ENCODE measurements at regions not wholly inside any gene's neighbourhood (a gene's known extent, or its start where the extent isn't known, plus 50 kb on each side); places are given as distances from the start of the nearest gene placed in this dataset.
"Not testable (repeated sequence)": the region's sequence is repeated elsewhere in the genome, so short reads cannot be mapped to it uniquely, and the experiment has no call there.

- Mint-ChIP-seq H3K9me3 (no peaks in the 10 kb centered on the region), H3K27me3 (ENCODE audit: low read depth) (no peaks in the 10 kb centered on the region), H3K36me3 (ENCODE audit: low read depth) (peaks cover 51% of the 10 kb centered on the region), H3K27ac (no peak overlapping the region), H3K4me3 (peak overlapping the region; percentile 5), H3K4me1 (ENCODE audit: low read depth) (peaks cover 52% of the 10 kb centered on the region)
- DNase-seq (ENCODE audit: low spot score): no peak
Observed at GRCh38 chr7:130948822-130949221, 214.8 kb upstream of the KLF14 start.

GRCh38 chr7:130949550-130949949 is 215.5 kb upstream of the KLF14 start:
- Mint-ChIP-seq H3K27me3 (ENCODE audit: low read depth) (no peaks in the 10 kb centered on the region), H3K36me3 (ENCODE audit: low read depth) (peaks cover 52% of the 10 kb centered on the region), H3K4me1 (ENCODE audit: low read depth) (peaks cover 55% of the 10 kb centered on the region), H3K27ac (peak overlapping the region; percentile 67), H3K9me3 (no peaks in the 10 kb centered on the region), H3K4me3 (peak overlapping the region; percentile 20)
- DNase-seq (ENCODE audit: low spot score): no peak

DNA sequence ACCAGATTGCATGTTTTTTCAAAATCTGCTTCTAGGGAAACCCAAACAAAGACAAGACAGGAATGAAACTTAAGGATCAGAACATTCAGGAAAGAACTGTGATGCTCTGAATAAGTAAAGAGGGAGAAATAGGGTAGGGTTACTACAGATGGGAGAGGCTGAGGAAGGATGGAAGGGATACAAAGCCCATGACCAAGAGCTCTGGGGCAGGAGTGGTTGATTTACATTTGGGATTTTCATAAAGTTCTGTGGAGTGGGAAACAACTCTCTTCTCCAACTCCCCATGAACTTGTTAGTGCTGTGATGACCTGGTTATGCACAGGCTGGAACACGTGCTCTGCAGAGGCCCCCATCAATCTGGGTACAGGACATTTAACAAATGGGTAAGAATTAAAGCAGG is 216.0 kb upstream of the KLF14 start:
- no peak overlapping the region for H3K4me3 Mint-ChIP-seq
- no peak for DNase-seq (ENCODE audit: low spot score)
- no peaks in the 10 kb centered on the region for H3K27me3 Mint-ChIP-seq (ENCODE audit: low read depth)
- H3K36me3 Mint-ChIP-seq (ENCODE audit: low read depth): peaks cover 52% of the 10 kb centered on the region
- H3K9me3 Mint-ChIP-seq: no peaks in the 10 kb centered on the region
- no peak overlapping the region for H3K27ac Mint-ChIP-seq
- H3K4me1 Mint-ChIP-seq (ENCODE audit: low read depth): peaks cover 55% of the 10 kb centered on the region

- no peaks in the 10 kb centered on the region for H3K9me3 Mint-ChIP-seq
- peaks cover 55% of the 10 kb centered on the region for H3K4me1 Mint-ChIP-seq (ENCODE audit: low read depth)
- H3K27ac Mint-ChIP-seq: no peak overlapping the region
- no peak overlapping the region for H3K4me3 Mint-ChIP-seq
- DNase-seq (ENCODE audit: low spot score): no peak
- peaks cover 53% of the 10 kb centered on the region for H3K36me3 Mint-ChIP-seq (ENCODE audit: low read depth)
- no peaks in the 10 kb centered on the region for H3K27me3 Mint-ChIP-seq (ENCODE audit: low read depth)
Observed at GRCh38 chr7:130950741-130951140, 216.7 kb upstream of the KLF14 start.

- H3K9me3 Mint-ChIP-seq: no peaks in the 10 kb centered on the region
- no peak for DNase-seq (ENCODE audit: low spot score)
- no peaks in the 10 kb centered on the region for H3K27me3 Mint-ChIP-seq (ENCODE audit: low read depth)
- H3K4me3 Mint-ChIP-seq: no peak overlapping the region
- H3K27ac Mint-ChIP-seq: peak overlapping the region; percentile 49
- H3K36me3 Mint-ChIP-seq (ENCODE audit: low read depth): peaks cover 52% of the 10 kb centered on the region
- peaks cover 55% of the 10 kb centered on the region for H3K4me1 Mint-ChIP-seq (ENCODE audit: low read depth)
Observed at GRCh38 chr7:130951303-130951975, 217.4 kb upstream of the KLF14 start.

- peaks cover 55% of the 10 kb centered on the region for H3K36me3 Mint-ChIP-seq (ENCODE audit: low read depth)
- peak overlapping the region; percentile 49 for H3K27ac Mint-ChIP-seq
- no peak for DNase-seq (ENCODE audit: low spot score)
- H3K9me3 Mint-ChIP-seq: no peaks in the 10 kb centered on the region
- peaks cover 57% of the 10 kb centered on the region for H3K4me1 Mint-ChIP-seq (ENCODE audit: low read depth)
- no peaks in the 10 kb centered on the region for H3K27me3 Mint-ChIP-seq (ENCODE audit: low read depth)
- H3K4me3 Mint-ChIP-seq: peak overlapping the region; percentile 74
Observed at GRCh38 chr7:130951976-130952876, 218.2 kb upstream of the KLF14 start.

GRCh38 chr7:130953196-130953595 is 219.2 kb upstream of the KLF14 start:
- no peak for DNase-seq (ENCODE audit: low spot score)
- Mint-ChIP-seq H3K36me3 (ENCODE audit: low read depth) (peaks cover 57% of the 10 kb centered on the region), H3K27ac (peak overlapping the region; percentile 64), H3K27me3 (ENCODE audit: low read depth) (no peaks in the 10 kb centered on the region), H3K9me3 (no peaks in the 10 kb centered on the region), H3K4me1 (ENCODE audit: low read depth) (peaks cover 57% of the 10 kb centered on the region), H3K4me3 (peak overlapping the region; percentile 74)

GRCh38 chr7:130954918-130955564 is 221.0 kb upstream of the KLF14 start:
- Mint-ChIP-seq H3K4me1 (ENCODE audit: low read depth) (peaks cover 56% of the 10 kb centered on the region), H3K27ac (peak overlapping the region; percentile 58)

GRCh38 chr7:130955565-130955919 is 221.5 kb upstream of the KLF14 start:
- Mint-ChIP-seq H3K27me3 (ENCODE audit: low read depth) (no peaks in the 10 kb centered on the region), H3K4me3 (peak overlapping the region; percentile 98), H3K27ac (peak overlapping the region; percentile 31), H3K9me3 (no peaks in the 10 kb centered on the region), H3K36me3 (ENCODE audit: low read depth) (peaks cover 73% of the 10 kb centered on the region), H3K4me1 (ENCODE audit: low read depth) (peaks cover 56% of the 10 kb centered on the region)
- DNase-seq (ENCODE audit: low spot score): no peak

More at GRCh38 chr7:130954918-130955564, 221.0 kb upstream of the KLF14 start:
- H3K36me3 Mint-ChIP-seq (ENCODE audit: low read depth): peaks cover 71% of the 10 kb centered on the region
- no peak for DNase-seq (ENCODE audit: low spot score)
- peak overlapping the region; percentile 98 for H3K4me3 Mint-ChIP-seq
- H3K27me3 Mint-ChIP-seq (ENCODE audit: low read depth): no peaks in the 10 kb centered on the region
- no peaks in the 10 kb centered on the region for H3K9me3 Mint-ChIP-seq

DNA sequence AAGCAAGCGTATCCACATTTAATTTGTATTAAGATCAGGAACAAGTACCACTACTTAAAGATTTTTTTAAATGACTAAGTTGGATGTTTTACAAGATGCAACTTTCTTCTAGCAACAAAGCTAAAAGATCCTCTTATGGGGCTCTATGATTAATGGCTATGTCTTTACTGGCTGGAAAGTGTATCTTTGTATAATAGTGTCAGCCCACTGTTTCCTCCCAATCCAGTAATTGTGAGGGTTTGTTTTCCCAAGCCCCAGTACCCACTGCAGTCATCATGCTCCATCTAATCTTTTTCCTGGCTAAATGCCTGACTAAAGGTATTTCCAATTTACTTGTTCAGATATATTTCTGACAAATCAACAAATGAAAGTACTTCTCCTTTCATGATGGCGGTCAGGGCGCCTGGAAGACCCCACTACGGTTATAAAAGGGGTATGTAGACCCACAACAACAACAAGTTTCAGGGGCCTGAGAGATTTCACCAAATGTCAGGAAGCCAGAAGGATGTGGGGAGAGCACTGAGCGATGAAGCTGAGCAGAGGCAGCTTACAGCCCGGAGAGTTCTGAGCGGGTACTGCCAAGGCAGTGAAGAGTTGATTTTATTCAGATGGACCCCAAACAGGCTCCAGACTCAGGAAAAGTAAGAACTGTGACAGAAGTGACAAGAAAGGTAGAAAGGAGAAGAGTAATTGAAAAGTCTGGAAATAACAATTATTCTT is 222.6 kb upstream of the KLF14 start:
- Mint-ChIP-seq H3K36me3 (ENCODE audit: low read depth) (peaks cover 76% of the 10 kb centered on the region), H3K27me3 (ENCODE audit: low read depth) (peaks cover 4% of the 10 kb centered on the region), H3K27ac (peak overlapping the region; percentile 100), H3K4me1 (ENCODE audit: low read depth) (peaks cover 62% of the 10 kb centered on the region), H3K4me3 (peak overlapping the region; percentile 98), H3K9me3 (no peaks in the 10 kb centered on the region)
- DNase-seq (ENCODE audit: low spot score): no peak

- no peak for DNase-seq (ENCODE audit: low spot score)
- Mint-ChIP-seq H3K4me1 (ENCODE audit: low read depth) (peaks cover 68% of the 10 kb centered on the region), H3K27me3 (ENCODE audit: low read depth) (peaks cover 4% of the 10 kb centered on the region), H3K27ac (peak overlapping the region; percentile 100), H3K36me3 (ENCODE audit: low read depth) (peaks cover 76% of the 10 kb centered on the region), H3K4me3 (peak overlapping the region; percentile 98), H3K9me3 (no peaks in the 10 kb centered on the region)
Observed at GRCh38 chr7:130957137-130957513, 223.1 kb upstream of the KLF14 start.

DNA sequence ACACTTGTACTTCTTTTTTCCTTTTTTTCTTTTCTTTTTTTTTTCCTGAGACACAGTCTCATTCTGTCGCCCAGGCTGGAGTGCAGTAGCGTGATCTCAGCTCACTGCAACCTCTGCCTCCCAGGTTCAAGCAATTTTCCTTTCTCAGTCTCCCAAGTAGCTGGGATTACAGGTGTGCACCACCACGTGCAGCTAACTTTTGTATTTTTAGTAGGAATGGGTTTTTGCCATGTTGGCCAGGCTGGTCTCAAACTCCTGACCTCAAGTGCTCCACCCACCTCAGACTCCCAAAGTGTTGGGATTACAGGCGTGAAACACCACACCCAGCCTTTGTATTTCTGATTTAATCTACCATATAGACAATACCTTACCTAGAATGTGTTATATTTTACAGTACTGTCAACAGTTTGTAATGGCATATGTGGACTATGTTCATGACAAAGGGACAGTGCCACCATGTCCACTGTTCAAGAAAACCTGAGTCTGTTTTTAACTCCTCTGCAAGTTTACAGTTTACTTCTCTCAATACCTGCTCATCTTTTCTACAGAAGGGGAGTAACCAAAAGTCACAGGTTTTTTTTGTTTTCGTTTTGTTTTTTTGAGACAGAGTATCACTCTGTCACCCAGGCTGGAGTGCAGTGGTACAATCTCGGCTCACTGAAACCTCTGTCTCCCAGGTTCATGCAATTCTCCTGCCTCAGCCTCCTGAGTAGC is 223.9 kb upstream of the KLF14 start:
- H3K4me3 Mint-ChIP-seq: peak overlapping the region; percentile 98
- peaks cover 68% of the 10 kb centered on the region for H3K4me1 Mint-ChIP-seq (ENCODE audit: low read depth)
- H3K36me3 Mint-ChIP-seq (ENCODE audit: low read depth): peaks cover 76% of the 10 kb centered on the region

DNA sequence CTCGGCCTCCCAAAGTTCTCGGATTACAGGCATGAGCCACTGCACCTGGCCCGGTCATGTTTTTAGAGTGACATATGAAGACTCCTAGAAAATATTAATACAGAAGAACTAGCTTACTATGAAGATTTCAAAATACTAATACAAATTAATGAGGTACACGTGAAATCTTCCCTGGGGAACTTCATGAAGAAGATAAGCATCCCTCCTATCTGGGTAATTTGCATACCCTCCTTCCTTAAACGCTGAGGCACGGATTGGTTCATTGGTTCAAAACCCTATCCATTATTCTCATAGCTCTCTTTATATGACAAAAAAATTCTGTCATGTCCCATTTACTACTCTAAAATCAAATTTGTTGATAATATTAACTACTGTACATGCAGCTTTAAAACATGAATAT is 224.8 kb upstream of the KLF14 start:
- Mint-ChIP-seq H3K4me1 (ENCODE audit: low read depth) (peaks cover 64% of the 10 kb centered on the region), H3K27me3 (ENCODE audit: low read depth) (peaks cover 4% of the 10 kb centered on the region), H3K27ac (peak overlapping the region; percentile 100), H3K9me3 (no peaks in the 10 kb centered on the region), H3K36me3 (ENCODE audit: low read depth) (peaks cover 67% of the 10 kb centered on the region), H3K4me3 (peak overlapping the region; percentile 98)
- DNase-seq (ENCODE audit: low spot score): no peak

More for the DNA sequence above, 223.9 kb upstream of the KLF14 start:
- not testable (repeated sequence) for DNase-seq (ENCODE audit: low spot score); H3K9me3 Mint-ChIP-seq; H3K27me3 Mint-ChIP-seq (ENCODE audit: low read depth)
- peak overlapping the region; percentile 100 for H3K27ac Mint-ChIP-seq

Measured in T-helper 2 cell treated with Interferon-gamma antibody and Interleukin-4, amounts not matched to agents 5 μg/mL and 100 μg/mL, for 36 hours (primary cell).